MM.1S (cell line): ENCODE measurements at regions not wholly inside any gene's neighbourhood (a gene's known extent, or its start where the extent isn't known, plus 50 kb on each side); places are given as distances from the start of the nearest gene placed in this dataset.

ENCODE experiments used
- CTCF ChIP-seq: fragments of 300-600 bp; sonication (generic); IDR thresholded peaks from 2 replicates; pipeline ENCODE4 v1.5.1; 2016; ENCODE audit warnings: antibody characterized with exemption, low read length, mixed read lengths
- EZH2 ChIP-seq: fragments of 300-600 bp; sonication (generic); optimal IDR thresholded peaks from 2 replicates; pipeline ENCODE3; 2017; ENCODE audit warnings: low read depth, mild to moderate bottlenecking, antibody characterized with exemption, low read length, mixed read lengths
- EZH2phosphoT487 ChIP-seq: fragments of 300-600 bp; sonication (generic); IDR thresholded peaks from 2 replicates; pipeline ENCODE4 v1.6.1; 2018; ENCODE audit warnings: antibody characterized with exemption, low read length

GRCh38 chr16:26856791-26857190, 209.9 kb upstream of the C16orf82 start:
- no peak for TF ChIP-seq CTCF
- no peak for TF ChIP-seq EZH2
- TF ChIP-seq EZH2phosphoT487: no peak
